CD4-positive, alpha-beta T cell treated with Interleukin-17A for 1 hour (primary cell): ENCODE measurements at regions not wholly inside any gene's neighbourhood (a gene's known extent, or its start where the extent isn't known, plus 50 kb on each side); places are given as distances from the start of the nearest gene placed in this dataset.
"Not testable (repeated sequence)": the region's sequence is repeated elsewhere in the genome, so short reads cannot be mapped to it uniquely, and the experiment has no call there.

Source experiments
- DNase-seq: peaks from one replicate; pipeline ENCODE4 v3.0.0-alpha.2; 2020

DNA sequence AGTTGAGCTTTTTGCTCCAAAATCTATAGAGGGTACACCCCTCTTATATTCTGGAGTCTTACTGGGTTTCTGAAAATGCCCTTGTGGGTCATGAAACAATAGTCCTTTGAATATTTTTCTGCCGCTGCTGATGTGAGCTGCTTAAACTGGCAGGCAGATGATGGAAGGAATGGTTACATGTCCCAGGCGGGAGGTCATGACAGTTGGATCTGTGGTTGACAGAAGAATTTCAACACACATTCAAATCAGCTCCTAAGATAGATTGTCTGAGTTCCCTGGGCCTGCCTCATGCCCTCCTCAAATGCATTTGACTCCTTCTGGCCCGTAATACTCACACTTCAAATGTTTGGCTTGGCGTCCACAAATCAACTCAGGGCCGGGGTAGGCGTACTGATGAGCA is 105.0 kb upstream of the IKBKE start:
- not testable (repeated sequence) for DNase-seq

- not testable (repeated sequence) for DNase-seq
These were observed 104.1 kb upstream of the IKBKE start for GRCh38 chr1:206366131-206366530.

GRCh38 chr1:206366772-206367171 is 103.5 kb upstream of the IKBKE start:
- DNase-seq: not testable (repeated sequence)

DNA sequence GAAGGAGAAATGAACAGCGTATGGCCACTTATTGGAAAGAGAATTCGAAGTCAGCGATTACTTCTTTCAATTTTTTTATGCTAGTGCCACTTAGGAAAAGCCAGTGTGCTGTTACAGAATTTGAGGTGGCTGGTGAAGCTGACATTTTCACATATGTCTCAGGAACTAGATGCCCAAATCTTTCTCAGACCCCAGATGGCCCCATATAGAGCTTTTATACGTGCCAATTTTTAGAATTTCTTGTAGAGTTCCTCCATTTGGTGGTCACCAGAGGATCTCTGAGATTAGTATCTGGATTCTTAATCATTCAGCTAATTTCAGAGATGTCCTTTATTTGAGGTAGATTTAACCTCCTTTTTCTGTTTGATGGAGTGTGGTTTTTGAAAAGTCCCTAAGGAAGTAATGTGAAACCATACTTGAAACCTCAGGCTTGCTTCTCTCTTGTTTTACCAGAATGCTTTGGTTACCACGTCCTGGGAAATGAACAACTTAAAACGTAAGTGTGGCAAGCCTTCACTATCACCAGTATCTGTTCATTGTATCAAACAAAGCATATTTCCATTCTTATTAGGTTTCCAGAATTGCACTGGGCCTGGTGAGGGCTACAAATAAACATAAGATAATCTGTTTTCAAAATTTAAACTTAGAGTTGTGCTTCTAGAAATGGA is 102.2 kb upstream of the IKBKE start:
- DNase-seq: not testable (repeated sequence)

DNA sequence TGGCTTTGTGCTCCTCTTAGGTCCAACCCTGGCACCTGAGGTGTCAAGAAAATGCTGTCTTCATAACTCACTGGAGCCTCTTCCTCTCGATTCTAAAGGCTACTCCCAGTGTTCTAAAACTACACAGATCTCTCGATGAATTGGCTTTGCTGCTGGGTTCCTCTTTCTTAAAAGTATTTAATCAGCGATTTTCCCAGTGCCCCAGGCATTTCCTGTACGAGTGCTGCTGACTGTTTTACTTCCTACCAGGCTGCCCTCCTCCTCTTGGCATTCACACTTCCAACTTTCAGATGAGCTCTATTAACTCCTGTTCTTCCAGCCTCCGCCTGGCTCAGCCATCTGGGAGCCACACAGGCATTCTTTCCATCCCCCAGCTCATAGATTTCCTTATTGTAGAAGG is 95.6 kb upstream of the IKBKE start:
- not testable (repeated sequence) for DNase-seq

DNA sequence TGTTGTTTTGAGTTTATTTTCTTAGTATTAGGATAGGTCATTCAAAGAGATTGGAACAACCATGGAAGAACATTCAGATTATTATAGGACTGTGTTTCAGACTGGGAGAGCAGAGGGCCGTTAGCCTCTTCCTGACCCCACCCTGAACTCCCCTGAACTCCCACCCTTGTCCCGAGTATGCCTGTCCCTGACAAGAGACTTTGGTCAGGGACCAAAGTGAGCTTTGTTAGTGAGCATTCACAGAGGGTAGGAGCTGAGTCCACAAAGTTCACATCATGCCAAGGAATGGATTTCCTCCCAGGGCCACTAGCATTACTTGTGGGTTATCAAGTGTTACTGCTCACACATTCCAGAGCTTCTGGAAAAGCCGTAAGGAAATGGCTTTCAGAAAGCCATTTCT is 94.7 kb upstream of the IKBKE start:
- not testable (repeated sequence) for DNase-seq

DNA sequence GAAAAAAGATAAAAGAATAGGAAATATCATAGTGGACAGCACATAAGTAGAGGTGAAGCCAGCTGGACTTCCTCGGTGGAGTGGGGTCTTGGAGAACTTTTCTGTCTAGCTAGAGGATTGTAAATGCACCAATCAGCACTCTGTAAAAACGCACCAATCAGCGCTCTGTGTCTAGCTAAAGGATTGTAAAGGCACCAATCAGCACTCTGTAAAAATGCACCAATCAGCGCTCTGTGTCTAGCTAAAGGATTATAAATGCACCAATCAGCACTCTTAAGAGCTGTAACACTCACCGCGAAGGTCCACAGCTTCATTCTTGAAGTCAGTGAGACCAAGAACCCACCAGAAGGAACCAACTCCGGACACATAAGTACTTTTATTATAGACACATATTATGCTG is 91.8 kb upstream of the IKBKE start:
- DNase-seq: not testable (repeated sequence)

- DNase-seq: not testable (repeated sequence)
These were observed 91.0 kb upstream of the IKBKE start for GRCh38 chr1:206379245-206379644.

GRCh38 chr1:206380163-206380790 is 90.0 kb upstream of the IKBKE start:
- peak; percentile 9 for DNase-seq

- peak; percentile 3 for DNase-seq
These were observed 89.3 kb upstream of the IKBKE start for GRCh38 chr1:206380791-206381610.

DNA sequence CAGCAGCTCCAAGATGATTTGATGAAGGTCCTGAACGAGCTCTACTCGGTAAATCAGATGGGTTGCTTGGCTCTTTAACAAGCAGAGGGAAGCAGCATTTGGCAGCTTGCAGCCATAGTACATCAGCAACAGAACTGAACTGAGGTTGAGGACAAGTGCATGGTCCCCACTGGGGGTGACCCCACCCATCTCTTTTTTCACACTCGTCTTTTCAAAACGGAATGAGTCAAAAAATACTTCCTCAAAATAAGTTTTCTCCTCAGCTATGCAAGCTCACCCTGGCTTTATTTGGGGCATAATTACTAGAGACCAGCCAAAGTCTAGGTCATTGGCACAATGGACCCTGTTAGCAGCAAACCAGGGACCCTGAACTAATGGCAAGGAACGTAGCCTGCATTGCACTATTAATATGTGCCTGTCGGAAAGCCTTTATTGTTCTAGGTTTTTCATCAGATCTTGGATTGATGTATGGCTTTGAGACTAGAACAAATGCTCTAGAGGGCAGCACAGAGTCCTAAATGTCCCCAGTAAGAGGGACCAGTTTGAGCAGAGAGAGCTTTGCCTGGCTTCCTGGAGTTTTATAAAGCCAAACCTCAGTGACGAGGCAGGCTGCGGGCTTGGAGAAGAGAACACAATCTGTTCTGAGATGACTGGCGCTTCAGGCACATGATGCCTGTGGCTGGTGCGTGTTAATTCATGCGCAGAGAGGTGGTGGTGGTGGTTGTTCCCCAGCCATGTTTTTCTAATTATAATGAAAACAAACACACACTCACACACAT is 86.1 kb upstream of the IKBKE start:
- DNase-seq: peak; percentile 44

- DNase-seq: not testable (repeated sequence)
These were observed 85.4 kb upstream of the IKBKE start for GRCh38 chr1:206384891-206385290.

DNA sequence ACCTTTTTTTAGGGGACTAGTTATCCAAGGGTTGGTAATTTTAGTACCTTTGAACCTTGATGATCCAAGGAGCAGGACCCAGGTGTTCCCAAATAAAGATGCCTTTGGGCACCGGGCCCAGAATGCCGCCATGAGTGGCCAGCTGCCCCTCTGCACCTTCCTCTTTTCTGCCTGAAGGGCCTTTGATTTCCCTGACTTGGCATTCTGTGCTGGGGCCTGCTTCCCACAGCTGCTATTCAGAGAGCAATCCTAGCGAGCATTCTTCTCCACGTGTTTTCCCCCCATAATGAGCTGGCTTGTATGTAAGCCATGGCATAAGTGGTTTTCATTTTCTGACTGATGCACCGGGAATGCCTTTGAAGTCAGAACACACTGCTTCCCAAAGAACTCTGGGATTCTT is 82.6 kb upstream of the IKBKE start:
- not testable (repeated sequence) for DNase-seq

- not testable (repeated sequence) for DNase-seq
These were observed 78.4 kb upstream of the IKBKE start for GRCh38 chr1:206391903-206392302.

- not testable (repeated sequence) for DNase-seq
These were observed 72.8 kb upstream of the IKBKE start for GRCh38 chr1:206397501-206397900.

- DNase-seq: not testable (repeated sequence)
These were observed 72.0 kb upstream of the IKBKE start for GRCh38 chr1:206398261-206398660.

DNA sequence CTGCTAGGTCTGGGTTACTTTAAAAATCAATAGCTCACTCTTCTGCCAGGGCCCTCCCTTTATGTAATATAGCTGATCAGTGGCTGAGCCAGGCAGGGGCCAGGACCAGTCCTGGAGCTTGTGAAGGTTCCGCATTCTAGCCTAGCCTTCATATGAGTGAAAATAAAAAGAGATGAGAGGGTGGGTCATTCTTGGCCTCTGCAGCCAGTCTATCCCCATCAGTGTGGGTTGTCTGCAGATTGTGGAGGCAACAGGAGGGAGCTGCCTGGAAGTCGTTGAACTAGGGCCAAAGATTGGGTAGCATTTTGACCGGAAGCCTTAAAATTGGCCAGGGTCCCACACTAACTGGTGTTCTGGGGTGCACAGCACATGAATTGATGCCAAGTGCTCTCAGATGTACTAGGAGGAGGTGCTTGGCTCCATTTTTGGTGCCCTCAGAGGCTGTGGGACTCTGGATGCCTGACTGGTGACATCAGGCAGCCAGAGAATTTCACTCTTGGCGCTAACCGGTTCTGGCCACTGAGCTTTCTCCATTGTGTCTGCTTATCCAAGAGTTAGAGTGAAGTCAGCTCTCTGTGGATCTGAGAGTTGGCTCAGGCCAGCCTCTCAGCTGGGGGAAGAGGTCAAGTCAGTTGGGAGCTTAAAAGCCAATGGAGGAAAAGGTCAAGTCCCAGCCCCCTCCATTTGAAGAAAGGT is 66.5 kb upstream of the IKBKE start:
- not testable (repeated sequence) for DNase-seq

DNA sequence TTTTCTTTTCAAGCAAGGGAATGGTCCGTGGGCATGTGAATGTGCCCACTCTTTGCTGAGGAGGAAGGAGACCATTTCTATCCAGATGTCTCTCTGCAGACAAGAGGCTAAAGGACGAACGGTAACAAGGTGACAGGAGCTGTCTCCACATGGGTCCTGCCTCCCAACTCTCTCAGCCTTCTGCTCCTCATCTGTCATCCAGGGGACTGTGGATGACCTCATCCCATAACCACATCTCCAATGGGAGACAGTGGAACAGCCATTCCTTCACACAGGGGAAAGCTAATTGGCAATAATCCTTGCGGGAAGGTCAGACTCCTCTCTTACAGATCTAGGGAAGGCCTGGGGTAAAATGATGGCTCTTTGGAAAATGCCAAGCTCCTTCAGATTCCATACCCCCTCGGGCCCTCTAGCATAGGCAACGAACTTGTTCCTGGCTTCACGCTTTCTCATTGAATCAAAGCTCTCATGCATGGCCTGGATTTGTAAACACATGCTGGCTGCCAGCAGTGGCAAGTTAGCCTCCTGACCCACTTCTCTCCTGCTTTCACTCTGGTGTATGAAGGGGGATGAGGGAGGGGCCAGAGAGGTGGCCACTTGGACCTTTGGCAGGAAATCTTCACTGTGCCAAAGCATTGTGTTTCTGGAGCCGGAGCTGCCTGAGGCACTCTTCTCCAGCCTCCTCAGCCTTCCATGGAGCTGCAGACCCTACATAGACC is 65.8 kb upstream of the IKBKE start:
- not testable (repeated sequence) for DNase-seq

DNA sequence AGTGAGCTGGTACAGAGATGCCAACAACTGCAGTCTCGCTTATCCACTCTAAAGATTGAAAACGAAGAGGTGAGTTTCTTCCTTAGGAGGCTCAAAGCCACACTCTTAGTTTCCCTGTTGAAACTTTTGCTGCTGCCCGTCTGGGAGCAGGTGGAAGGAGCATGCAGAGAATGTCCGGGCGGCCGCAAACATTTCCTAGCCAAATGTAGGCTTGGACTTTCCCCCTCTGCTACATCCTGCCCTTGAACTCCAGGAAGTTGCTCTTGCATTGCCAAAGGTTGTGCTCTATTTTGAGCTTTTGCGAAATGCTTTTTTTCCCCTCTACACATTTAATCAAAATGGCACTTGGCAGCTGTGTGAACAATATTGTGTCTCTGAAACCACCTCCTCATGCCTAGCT is 65.0 kb upstream of the IKBKE start:
- DNase-seq: not testable (repeated sequence)

- not testable (repeated sequence) for DNase-seq
These were observed 61.6 kb upstream of the IKBKE start for GRCh38 chr1:206408371-206409288.
